ENCODE measurements at regions not wholly inside any gene's neighbourhood (a gene's known extent, or its start where the extent isn't known, plus 50 kb on each side); places are given as distances from the start of the nearest gene placed in this dataset.

GRCh38 chr4:132542228-132542627, 606.9 kb upstream of the PCDH10 start:
- H3K4me3 ChIP-seq: no peak overlapping the region
- H3K36me3 ChIP-seq: no peaks in the 10 kb centered on the region
- no peaks in the 10 kb centered on the region for H3K4me1 ChIP-seq (replicated peaks)
- no peak overlapping the region for H3K27ac ChIP-seq
- H3K9me3 ChIP-seq: no peaks in the 10 kb centered on the region
- intact Hi-C loops (cut with DNase I): no loop called here
- no peaks in the 10 kb centered on the region for H3K27me3 ChIP-seq (replicated peaks; ENCODE audit: insufficient read depth)
- DNase-seq (ENCODE audit: low spot score): no peak
- no peak for TF ChIP-seq POLR2A (IDR thresholded peaks at IDR 0.05)
- TF ChIP-seq CTCF (IDR thresholded peaks at IDR 0.05): no peak
- no peak for TF ChIP-seq POLR2AphosphoS5 (IDR thresholded peaks at IDR 0.05)

GRCh38 chr4:132548463-132548862, 600.6 kb upstream of the PCDH10 start:
- H3K27ac ChIP-seq: no peak overlapping the region
- H3K4me3 ChIP-seq: no peak overlapping the region
- no peaks in the 10 kb centered on the region for H3K9me3 ChIP-seq
- intact Hi-C loops (cut with DNase I): no loop called here
- no peaks in the 10 kb centered on the region for H3K36me3 ChIP-seq
- no peak for DNase-seq (ENCODE audit: low spot score)
- TF ChIP-seq CTCF (IDR thresholded peaks at IDR 0.05): no peak
- no peaks in the 10 kb centered on the region for H3K27me3 ChIP-seq (replicated peaks; ENCODE audit: insufficient read depth)
- WGBS: 68% methylated on average over 4 of the region's 4 CpGs
- H3K4me1 ChIP-seq (replicated peaks): no peaks in the 10 kb centered on the region

- no peak for DNase-seq (ENCODE audit: low spot score)
- no peaks in the 10 kb centered on the region for H3K9me3 ChIP-seq
- no peak overlapping the region for H3K27ac ChIP-seq
- H3K36me3 ChIP-seq: no peaks in the 10 kb centered on the region
- H3K4me3 ChIP-seq: no peak overlapping the region
- no peaks in the 10 kb centered on the region for H3K27me3 ChIP-seq (replicated peaks; ENCODE audit: insufficient read depth)
- WGBS: 87% methylated on average over 3 of the region's 3 CpGs
- intact Hi-C loops (cut with DNase I): no loop called here
- no peak for TF ChIP-seq POLR2AphosphoS5 (IDR thresholded peaks at IDR 0.05)
- TF ChIP-seq CTCF (IDR thresholded peaks at IDR 0.05): no peak
- no peak for TF ChIP-seq POLR2A (IDR thresholded peaks at IDR 0.05)
- no peaks in the 10 kb centered on the region for H3K4me1 ChIP-seq (replicated peaks)
These were observed 592.8 kb upstream of the PCDH10 start for GRCh38 chr4:132556316-132556715.

- no peaks in the 10 kb centered on the region for H3K36me3 ChIP-seq
- no peak for DNase-seq (ENCODE audit: low spot score)
- H3K27me3 ChIP-seq (replicated peaks; ENCODE audit: insufficient read depth): no peaks in the 10 kb centered on the region
- no peak overlapping the region for H3K27ac ChIP-seq
- intact Hi-C loops (cut with DNase I): no loop called here
- H3K9me3 ChIP-seq: no peaks in the 10 kb centered on the region
- TF ChIP-seq CTCF (IDR thresholded peaks at IDR 0.05) (no peak), POLR2AphosphoS5 (IDR thresholded peaks at IDR 0.05) (no peak), POLR2A (IDR thresholded peaks at IDR 0.05) (no peak)
- no peak overlapping the region for H3K4me3 ChIP-seq
- H3K4me1 ChIP-seq (replicated peaks): no peaks in the 10 kb centered on the region
These were observed 591.4 kb upstream of the PCDH10 start for GRCh38 chr4:132557660-132558059.

- 44% methylated on average over 1 of the region's 1 CpG for WGBS
- DNase-seq (ENCODE audit: low spot score): no peak
- Histone ChIP-seq H3K9me3 (no peaks in the 10 kb centered on the region), H3K27me3 (replicated peaks; ENCODE audit: insufficient read depth) (no peaks in the 10 kb centered on the region), H3K36me3 (no peaks in the 10 kb centered on the region), H3K4me3 (no peak overlapping the region), H3K4me1 (replicated peaks) (no peaks in the 10 kb centered on the region), H3K27ac (no peak overlapping the region)
- no peak for TF ChIP-seq CTCF (IDR thresholded peaks at IDR 0.05)
- TF ChIP-seq POLR2AphosphoS5 (IDR thresholded peaks at IDR 0.05): no peak
- no peak for TF ChIP-seq POLR2A (IDR thresholded peaks at IDR 0.05)
- intact Hi-C loops (cut with DNase I): no loop called here
These were observed 584.2 kb upstream of the PCDH10 start for GRCh38 chr4:132564920-132565319.

All from prostate gland (tissue), 2 donors.